Mesenteric fat pad (tissue), 1 donor: ENCODE measurements at regions not wholly inside any gene's neighbourhood (a gene's known extent, or its start where the extent isn't known, plus 50 kb on each side); places are given as distances from the start of the nearest gene placed in this dataset.
"Not testable (repeated sequence)": the region's sequence is repeated elsewhere in the genome, so short reads cannot be mapped to it uniquely, and the experiment has no call there.

ENCODE experiments used
- DNase-seq: peaks from one replicate; pipeline ENCODE4 v3.0.0-alpha.2; 2020; ENCODE audit warnings: low spot score
- donor health status: DM: yes; HTN: yes; CAD: no.

DNA sequence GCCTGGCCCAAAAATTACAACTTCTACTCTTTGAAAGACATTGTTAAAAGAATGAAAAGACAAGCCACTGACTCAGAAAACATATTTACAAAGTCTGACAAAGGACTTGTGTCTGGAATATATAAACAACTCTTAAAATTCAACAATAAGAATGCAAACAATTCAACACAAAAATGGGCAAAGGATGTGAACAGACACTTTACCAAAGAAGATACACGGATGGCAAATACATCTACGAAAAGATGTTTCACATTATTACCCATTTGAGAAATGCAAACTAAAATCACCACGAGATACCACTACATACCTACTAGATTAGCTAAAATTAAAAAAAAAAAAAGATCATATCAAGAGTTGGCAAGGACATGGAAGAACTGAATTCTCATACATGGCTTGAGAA, 80.8 kb upstream of the METRNL start:
- no peak for DNase-seq

DNA sequence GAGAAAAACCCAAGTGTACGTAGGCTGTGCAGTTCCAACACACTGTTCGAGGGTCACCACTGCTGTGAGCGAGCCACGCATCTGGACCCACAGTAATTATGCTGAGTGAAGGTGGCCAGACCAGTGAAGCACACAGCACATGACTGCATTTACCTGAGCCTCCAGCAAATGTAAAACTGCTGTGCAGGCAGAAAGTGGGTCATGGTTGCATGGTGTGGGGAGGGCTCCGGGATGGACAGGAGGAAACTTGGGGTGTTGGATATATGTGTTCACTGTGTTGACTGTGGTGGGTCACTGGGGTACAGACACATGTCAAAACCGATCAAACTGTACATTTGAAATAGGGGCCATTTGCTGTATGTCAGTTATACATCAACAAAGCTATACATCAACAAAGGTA, 78.7 kb upstream of the METRNL start:
- no peak for DNase-seq

DNA sequence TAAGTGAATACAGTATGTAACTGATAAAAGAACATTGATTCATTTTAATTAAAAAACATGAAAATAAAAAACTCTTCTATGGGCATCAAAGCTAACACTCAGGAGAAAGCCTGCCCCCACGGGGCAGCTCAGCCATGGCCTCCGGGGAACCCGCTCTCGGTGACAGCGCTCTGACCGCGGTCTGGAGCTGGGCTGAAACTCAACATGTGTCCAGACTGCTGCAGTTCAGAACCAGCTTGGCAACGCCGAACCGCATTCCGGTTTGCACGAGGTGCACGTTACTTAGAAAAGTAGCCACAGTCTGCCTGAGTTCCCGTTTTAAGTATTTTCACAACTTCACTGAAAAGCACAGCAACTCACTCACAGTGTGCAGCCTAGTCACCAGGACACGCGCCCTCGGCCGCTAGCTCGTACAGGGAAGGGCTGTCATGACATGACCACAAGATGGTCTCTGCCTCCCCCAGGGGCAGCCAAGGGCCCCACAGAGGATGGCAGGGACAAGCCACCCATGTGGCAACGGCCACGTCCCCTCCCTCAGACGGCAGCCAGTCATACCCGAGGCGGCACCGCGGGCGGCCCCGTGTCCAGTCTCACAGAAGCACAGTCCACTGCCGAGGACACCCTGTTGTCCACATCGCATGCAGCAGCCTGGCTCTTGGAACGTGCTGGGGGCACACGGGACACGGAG, 77.1 kb upstream of the METRNL start:
- no peak for DNase-seq

DNA sequence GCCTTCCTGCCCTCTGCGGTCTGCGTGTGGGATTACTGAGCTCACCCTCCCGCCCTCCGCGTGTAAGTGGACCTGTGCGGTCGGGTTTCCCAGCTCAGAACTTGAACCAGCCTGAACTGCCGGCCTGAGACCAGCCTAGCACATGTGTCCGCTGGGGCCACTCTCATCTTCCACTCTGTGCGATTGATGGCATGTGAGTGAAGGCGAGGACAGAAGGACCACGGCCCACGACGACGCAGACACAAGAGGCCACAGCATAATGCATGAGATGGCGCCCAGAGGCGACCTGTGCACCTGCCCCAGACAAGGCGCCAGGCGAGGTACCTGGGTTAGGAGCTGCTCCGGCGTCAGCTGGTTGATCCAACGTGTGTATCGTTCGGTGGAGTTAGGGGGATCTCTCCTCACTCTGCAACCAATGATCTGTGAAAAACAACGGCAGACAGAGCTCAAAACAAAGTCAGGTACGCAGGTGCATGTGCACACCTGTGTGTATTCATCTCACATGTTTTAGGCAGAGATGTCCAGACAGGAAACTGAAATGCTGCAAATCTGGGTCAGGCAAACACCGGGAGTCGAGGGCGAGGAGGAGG, 74.5 kb upstream of the METRNL start:
- no peak for DNase-seq

DNA sequence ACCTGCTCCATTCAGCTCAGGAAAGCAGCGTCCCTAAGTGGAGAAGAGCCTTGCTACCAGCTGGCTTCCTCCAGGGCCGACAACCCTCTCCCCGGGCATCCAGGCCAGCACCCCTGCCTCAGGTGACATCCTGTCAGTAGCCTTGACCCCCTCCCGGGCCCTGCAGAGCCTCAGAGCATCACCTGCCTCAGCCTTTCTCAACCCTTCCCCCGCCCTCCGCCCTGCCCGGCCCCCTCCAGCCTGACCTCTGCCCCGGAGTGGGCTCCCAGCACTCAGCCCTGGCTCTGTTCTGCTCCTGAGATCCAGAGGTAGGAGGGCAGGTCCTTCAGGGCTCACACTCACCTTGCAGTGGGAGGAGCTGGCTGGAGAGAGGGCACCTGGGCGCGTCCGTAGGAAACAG, 73.8 kb upstream of the METRNL start:
- no peak for DNase-seq

DNA sequence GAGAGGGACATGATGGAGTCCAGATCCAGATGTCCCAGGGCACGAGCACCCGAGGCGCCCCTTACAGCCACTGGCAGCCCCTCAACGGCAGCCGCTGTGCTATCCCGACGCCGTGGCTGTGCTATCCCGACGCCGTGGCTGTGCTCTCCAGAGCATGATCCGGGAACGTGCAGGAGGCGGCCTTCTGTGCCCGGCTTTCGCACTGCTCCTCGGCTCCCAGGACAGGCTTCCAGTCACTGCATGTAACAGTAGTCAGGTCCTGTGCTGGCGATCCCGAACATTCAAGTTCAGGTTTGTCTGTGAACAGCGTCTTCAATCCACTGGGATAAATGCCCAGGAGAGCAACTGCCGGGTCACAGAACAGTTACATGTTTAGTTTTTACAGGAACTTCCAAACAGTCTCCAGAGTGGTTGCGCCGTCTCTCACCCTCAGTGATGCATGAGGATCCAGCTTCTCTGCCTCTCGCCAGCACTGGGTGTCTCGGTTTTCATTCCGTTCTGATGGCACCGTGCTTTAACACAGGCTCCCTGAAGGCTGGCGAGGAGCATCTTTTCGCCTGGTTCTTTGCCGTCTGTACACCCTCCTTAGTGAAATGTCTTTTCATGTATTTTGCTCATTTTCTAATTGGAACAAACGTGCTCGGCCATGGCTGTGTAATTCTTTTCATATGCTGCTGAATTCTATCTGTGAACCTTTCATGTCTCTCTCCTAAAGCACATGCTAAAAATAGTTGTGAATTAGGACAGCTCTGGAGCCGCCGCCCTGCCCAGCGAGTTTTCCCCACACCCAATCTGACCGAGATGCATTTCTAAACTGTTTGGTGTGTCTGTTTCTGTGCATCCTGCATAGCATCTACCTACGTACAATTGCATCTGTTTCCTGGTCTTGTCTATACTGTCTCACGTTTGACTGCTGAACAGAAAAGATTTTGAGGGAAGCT, 72.6 kb upstream of the METRNL start:
- peak; percentile 86 for DNase-seq

DNA sequence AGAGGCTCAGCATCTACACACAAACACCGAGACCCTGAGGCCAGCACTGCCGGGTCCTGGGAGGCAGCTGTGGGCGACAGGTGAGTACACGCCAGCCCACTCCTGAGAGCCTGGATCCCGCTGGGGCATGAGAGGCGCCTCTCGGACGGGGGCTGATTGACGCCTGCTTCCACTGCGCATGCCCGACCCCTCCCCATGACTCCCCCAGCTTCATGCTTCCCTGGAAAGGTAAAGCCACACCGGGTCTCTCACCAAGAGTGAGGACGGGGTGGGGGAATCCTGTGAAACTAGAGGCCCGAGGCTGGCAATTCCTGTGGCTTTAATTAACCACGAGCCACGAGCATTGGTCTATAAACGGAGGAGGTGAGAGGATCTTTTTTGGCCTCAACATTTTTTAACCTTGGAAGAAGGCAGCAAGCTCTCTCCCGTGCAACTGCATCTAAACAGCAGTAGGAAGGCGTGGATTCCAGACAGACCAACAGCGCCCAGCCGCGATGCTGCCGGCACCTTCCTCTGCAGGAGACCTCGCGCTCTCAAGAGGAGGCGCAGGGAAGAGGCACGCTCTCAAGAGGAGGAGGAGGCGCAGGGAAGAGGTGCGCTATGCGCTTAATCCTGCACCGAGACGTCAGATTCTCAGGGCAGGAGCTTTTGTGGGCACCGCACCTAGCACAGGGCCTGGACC, 71.8 kb upstream of the METRNL start:
- DNase-seq, result peak; percentile 64

DNA sequence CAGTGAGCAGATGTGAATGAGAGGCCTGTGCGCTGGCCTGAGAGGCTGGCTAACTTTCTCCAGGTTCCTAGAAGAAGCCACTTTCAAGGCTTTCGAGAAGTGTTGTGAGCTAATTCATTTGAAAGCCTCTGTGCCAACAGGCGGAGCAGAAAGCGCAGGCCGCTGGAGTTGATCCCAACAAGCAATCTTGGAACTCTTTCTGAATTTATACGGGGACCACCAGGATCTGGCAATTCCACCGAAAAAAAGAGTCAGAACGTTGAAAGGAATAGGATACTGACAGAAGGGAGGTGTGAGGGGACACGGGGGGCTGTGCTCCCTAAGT, 71.3 kb upstream of the METRNL start:
- DNase-seq, result peak; percentile 41

DNA sequence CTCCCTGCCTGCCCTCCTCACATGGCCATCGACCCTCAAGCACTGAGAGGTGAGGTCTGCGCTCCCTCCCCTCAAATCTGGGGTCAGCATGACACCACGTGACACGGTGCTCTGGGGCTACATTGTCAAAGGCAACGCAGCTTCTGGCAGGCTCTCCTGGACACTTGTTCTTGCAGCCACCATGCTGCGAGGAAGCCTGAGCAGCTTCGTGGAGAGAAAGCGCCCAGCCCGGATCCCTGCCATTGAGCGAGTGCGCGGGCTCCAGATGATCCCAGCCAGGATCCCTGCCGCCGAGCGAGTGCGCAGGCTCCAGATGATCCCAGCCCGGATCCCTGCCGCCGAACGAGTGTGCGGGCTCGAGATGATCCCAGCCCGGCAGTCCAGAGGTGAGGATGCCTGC, 70.9 kb upstream of the METRNL start:
- DNase-seq, result peak; percentile 73

DNA sequence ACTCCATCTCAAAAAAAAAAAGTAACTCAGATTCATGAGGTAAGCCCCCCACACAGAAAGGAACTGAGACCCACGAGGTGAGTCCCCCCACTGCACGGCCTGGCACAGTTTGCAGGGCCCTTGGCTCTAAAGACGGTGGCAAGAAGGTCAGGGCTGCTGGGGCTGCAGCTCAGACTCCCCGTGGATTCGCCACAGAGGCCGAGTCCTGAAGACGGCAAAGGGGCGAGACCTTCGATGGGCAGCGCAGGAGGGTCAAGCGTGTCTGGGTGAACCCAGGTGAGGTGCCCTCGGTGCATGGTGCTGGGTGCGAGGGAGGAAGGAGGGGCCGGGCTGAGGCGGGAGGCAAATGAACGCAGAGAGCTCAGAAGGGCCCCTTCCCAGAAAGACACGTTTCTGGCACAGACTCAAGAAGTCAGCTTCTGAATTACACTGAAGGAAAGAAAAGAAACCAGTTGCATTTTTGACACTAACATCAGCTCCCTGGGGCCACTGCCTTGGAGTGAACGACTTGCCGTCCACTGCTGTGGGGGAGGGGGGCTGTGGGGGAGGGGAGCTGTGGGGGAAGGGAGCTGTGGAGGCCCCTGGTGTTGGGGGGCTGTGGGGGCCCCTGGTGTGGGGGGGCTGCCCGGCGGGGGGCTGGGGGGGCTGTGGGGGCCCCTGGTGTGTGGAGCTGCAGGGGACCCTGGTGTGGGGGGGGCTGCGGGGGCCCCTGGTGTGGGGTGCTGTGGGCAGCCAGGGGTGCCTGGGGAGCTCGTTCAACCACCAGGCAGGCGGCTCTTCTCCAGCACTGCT, 69.8 kb upstream of the METRNL start:
- DNase-seq, result peak; percentile 87

DNA sequence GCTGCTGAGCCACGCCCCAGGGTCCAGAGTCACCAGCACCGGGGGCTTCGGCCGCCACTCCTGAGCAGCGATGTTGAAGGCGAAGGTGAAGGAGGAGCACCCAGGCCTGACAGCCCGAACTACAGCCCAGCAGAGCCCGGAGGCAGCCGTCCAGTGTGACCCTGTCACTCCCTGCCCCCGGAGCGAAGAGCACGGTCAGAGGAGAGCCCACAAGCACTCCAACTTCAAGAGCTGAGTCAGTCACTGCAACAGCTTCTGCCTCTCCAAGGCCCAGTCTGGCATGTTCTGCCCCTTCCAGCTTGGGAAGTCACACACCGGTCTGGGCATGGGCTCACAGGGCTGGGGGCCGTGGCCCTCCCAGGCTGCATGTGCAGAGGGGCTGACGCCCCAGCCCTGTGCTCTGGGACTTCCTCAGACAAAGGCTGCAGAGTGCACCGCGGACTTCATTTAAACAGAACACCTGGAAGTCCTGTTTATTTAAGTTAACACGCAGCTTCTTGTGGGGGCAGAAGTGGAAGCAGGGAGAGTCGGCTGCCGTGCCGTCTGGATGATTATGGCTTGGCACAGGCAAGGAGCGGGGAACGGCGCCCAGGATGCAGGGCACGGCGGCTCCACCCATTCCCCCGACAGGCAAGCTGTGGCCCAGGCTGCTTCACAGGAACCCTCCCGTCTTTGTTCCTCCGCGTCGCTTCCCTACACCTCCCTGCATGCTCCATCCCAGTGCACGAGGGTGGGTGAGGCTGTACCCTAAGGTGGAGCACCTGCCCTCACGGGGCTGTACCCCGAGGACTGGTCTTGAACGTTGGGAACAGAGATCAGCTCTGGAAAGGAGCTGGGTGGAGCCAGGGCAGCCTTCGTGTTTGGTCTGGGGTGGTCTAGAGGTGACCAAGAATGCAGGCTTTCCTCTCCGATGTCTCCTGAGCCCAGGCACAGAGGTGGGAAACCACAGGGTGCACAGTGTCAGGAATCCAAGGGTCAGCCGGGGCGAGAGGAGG, 68.9 kb upstream of the METRNL start:
- peak; percentile 60 for DNase-seq

DNA sequence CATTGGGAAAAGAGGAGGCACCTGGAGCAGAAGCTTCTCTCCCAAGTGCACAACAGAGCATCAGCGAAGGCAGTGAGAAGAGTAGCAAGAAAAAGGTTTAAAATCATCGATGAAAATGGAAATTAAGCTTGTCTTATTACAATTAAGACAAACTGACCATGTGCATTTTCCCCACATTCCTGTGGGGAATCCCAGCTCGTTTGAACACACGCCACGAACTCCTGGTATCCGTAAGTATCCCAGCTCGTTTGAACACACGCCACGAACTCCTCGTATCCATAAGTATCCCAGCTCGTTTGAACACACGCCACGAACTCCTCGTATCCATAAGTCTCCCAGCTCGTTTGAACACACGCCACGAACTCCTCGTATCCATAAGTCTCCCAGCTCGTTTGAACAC, 67.7 kb upstream of the METRNL start:
- DNase-seq, result not testable (repeated sequence)

DNA sequence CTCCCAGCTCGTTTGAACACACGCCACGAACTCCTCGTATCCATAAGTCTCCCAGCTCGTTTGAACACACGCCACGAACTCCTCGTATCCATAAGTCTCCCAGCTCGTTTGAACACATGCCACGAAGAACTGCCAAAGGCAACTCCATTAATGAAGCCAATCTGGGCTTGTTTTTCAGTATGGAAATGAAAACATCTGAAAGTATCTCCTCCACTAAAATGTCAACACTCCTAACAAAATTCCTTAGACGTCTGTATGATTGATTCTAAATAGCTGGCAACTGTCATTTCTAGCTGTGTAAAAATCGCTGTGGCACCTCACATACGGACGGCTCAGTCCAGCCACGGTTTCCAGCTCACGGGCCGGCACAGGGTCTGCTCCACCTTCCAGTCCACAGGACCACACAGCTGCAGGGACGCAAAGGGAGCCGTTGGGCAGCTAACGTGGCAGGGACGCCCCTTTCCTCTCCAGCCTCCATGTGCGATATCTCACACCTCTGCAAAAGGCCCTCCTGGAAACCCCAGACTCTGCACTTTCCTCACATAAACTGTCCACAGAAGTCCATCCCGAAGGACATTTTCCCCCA, 67.1 kb upstream of the METRNL start:
- no peak for DNase-seq

DNA sequence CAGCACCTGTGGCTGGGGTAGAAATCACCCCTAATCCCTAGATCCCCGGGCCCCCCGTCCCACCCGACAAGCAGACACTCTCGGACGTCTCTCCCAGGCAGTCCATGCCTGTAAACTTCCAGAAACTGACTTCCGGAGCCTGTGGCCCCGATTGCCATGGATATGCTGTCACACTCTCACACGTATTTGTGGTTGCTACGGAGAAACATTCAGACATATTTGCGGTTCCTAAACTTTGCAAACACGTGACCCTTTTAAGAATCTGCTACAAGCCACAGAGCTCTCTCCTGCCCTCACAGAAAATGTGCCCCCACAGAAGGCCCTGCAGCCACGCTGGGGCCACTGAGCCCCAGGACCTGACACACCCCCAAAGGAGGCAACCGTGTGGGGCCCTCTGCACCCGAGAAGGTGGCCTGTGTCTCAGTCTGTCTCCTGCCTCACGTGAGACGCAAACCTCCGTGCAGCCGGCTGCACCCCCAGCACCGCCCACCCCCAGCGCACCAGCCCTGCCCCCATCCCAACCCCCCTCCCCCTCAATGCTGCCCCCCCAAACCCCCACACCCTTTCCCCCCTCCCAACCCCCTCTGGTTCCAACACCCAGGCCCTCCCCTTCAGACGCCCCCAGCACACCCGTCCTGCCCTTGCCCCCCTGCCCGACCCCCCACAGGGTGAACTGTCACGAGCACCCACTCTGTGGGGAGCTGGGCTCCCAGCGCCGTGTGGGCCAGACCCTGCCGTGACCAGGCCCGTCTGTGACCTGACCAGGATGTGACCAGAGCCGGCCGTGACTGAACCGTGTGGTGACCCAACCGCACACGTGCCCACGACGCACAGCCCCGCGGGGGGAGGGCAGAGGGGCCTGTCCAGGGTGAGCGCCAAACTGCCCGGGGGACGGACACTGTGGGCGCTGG, 66.3 kb upstream of the METRNL start:
- DNase-seq, result peak; percentile 60

DNA sequence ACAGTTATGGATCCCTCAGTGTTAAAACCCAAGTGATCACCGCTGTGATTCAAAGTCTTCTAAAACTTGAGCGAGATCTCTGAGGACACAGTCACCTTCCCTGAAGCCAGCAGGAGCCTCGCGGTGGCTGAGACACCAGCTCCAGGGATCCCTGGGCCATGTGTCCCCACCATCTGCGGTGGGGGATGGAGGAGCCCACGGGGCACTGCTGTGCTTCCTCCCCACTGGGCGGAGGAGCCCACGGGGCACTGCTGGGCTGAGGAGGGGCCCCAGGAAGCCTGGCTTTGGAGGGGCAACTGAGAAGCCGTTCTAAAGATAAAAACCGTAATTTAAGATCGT, 65.7 kb upstream of the METRNL start:
- no peak for DNase-seq

DNA sequence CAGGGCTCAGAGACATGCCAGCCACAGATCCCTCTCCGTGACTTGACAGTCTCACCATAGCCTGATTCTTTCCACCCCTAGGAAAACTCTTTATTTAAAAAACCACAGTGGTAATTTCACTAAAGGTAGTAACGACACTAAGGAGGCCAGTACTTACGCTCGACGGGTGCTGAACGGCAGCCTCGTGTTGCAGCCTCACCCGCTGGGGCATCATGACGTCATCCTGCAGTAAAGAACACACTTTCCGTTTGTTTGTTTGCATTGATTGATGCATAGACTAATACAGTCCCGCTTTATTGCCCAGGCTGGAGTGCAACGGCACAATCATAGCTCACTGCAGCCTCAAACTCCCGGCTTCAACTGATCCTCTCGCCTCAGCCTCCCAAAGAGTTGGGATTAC, 65.1 kb upstream of the METRNL start:
- DNase-seq, result no peak

DNA sequence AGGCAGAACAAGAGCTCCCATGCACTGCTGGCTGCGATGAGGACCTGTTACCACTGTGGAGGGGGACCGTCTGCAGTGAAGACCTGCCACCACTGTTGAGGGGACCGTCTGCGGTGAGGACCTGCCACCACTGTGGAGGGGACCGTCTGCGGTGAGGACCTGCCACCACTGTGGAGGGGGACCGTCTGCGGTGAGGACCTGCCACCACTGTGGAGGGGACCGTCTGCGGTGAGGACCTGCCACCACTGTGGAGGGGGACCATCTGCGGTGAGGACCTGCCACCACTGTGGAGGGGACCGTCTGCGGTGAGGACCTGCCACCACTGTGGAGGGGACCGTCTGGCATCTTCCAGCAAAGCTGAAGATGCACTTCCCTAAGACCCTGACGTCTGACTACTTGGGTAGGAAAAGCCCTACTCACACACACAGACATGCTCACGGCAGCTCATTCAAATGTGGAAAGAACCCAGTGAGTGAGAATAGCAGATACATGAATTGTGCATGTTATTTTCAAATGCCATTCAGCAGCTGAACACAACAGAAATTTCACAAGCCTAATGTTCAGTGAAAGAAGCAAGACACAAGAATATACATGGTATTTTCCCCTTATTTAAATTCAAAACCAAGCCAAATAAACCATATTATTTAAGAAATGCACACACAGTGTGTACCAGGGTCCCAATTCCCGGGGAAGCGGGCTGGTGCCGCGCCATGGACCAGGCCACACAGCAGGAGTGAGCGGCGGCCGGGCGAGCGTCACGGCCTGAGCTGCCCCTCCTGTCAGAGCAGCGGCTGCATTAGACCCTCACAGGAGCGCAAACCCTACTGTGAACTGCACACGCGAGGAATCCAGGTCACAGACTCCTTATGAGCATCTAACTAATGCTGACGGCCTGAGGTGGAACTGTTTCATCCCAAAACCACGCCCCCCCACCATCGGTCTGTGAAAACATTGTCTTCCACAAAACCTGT, 64.2 kb upstream of the METRNL start:
- no peak for DNase-seq
